Retinal pigment epithelial cell (primary cell): ENCODE measurements at regions not wholly inside any gene's neighbourhood (a gene's known extent, or its start where the extent isn't known, plus 50 kb on each side); places are given as distances from the start of the nearest gene placed in this dataset.
"Not testable (repeated sequence)": the region's sequence is repeated elsewhere in the genome, so short reads cannot be mapped to it uniquely, and the experiment has no call there.

ENCODE experiments used
- DNase-seq: peaks from one replicate; pipeline ENCODE4 v3.0.0-alpha.2; 2010; ENCODE audit warnings: low read depth
- H3K4me3 ChIP-seq: 2 replicates; pipeline ENCODE4 v1.5.1; 2011; ENCODE audit warnings: mild to moderate bottlenecking, low read length, control low read depth, moderate library complexity
- CTCF ChIP-seq: conservative IDR thresholded peaks from 2 replicates; pipeline ENCODE4 v1.5.1; 2011; ENCODE audit warnings: low read depth, low read length, control low read depth, inconsistent platforms

GRCh38 chrX:40864972-40865371 lies 129.6 kb upstream of the MED14 start:
- DNase-seq, result peak; percentile 61
- H3K4me3 ChIP-seq, result no peak overlapping the region
- no peak for TF ChIP-seq CTCF

GRCh38 chrX:40866893-40867292 lies 131.6 kb upstream of the MED14 start:
- DNase-seq, result no peak

GRCh38 chrX:40867352-40867751 lies 132.0 kb upstream of the MED14 start:
- no peak for DNase-seq
- TF ChIP-seq CTCF, result no peak

More at GRCh38 chrX:40866893-40867292, 131.6 kb upstream of the MED14 start:
- no peak overlapping the region for H3K4me3 ChIP-seq
- TF ChIP-seq CTCF, result no peak

GRCh38 chrX:40868868-40869267 lies 133.5 kb upstream of the MED14 start:
- no peak for DNase-seq
- TF ChIP-seq CTCF, result no peak
- no peak overlapping the region for H3K4me3 ChIP-seq

More at GRCh38 chrX:40867352-40867751, 132.0 kb upstream of the MED14 start:
- H3K4me3 ChIP-seq, result no peak overlapping the region

GRCh38 chrX:40870982-40871381 lies 135.6 kb upstream of the MED14 start:
- not testable (repeated sequence) for DNase-seq, H3K4me3 ChIP-seq

GRCh38 chrX:40871385-40872082 lies 136.2 kb upstream of the MED14 start:
- TF ChIP-seq CTCF, result peak; percentile 11
- no peak for DNase-seq
- no peak overlapping the region for H3K4me3 ChIP-seq

GRCh38 chrX:40872351-40872750 lies 137.0 kb upstream of the MED14 start:
- no peak overlapping the region for H3K4me3 ChIP-seq
- TF ChIP-seq CTCF, result no peak
- no peak for DNase-seq

- TF ChIP-seq CTCF, result no peak
- no peak overlapping the region for H3K4me3 ChIP-seq
- no peak for DNase-seq
Observed at GRCh38 chrX:40875476-40875875, 140.1 kb upstream of the MED14 start.
